H1 (cell line): ENCODE measurements at regions not wholly inside any gene's neighbourhood (a gene's known extent, or its start where the extent isn't known, plus 50 kb on each side); places are given as distances from the start of the nearest gene placed in this dataset.

Experiments used
- CTCF ChIA-PET: fragments of 300-600 bp; sonication (Branson Sonifier 250); formaldehyde crosslinking; loops from one replicate; lab custom pipeline; 2021; ENCODE audit not compliant: partially characterized antibody; lab: Charles Lee
- POLR2A ChIA-PET: fragments of 300-600 bp; sonication (Branson Sonifier 250); formaldehyde crosslinking; loops from one replicate; lab custom pipeline; 2021; ENCODE audit warnings: inconsistent platforms; ENCODE audit not compliant: partially characterized antibody; lab: Charles Lee
- DNase-seq, 2 experiments: peaks; one replicate each; pipeline versions ENCODE4 v3.0.0 to v3.0.0-alpha.2; 2010 to 2022; ENCODE audit warnings: low spot score in 2 of 2, low read depth in 1 of 2, mixed read lengths in 1 of 2
- FAIRE-seq: peaks from 2 replicates; lab custom pipeline; 2011; peaks lifted over from hg19 to GRCh38; lab: Jason Lieb, UNC
- H2AFZ ChIP-seq: 2 replicates; pipeline ENCODE4 v1.8.1; 2012; ENCODE audit warnings: low read length, inconsistent platforms
- H2AK5ac ChIP-seq: 2 replicates; pipeline ENCODE4 v1.6.1; 2013; ENCODE audit warnings: low read depth, low read length
- H2BK120ac ChIP-seq: replicated peaks from 2 replicates; pipeline ENCODE3; 2013; ENCODE audit warnings: low read depth, low read length, inconsistent platforms
- H2BK12ac ChIP-seq: 2 replicates; pipeline ENCODE4 v1.6.1; 2013; ENCODE audit warnings: low read depth, low read length
- H2BK15ac ChIP-seq: 2 replicates; pipeline ENCODE4 v1.6.1; 2013; ENCODE audit warnings: low read length
- H2BK20ac ChIP-seq: 2 replicates; pipeline ENCODE4 v1.6.1; 2013; ENCODE audit warnings: low read length
- H2BK5ac ChIP-seq: 2 replicates; pipeline ENCODE4 v1.6.1; 2013; ENCODE audit warnings: low read depth, low read length
- H3K14ac ChIP-seq: 2 replicates; pipeline ENCODE4 v1.6.1; 2013; ENCODE audit warnings: inconsistent platforms; ENCODE audit not compliant: insufficient read length
- H3K18ac ChIP-seq: 2 replicates; pipeline ENCODE4 v1.6.1; 2013; ENCODE audit warnings: low read length; ENCODE audit errors: extremely low read depth
- H3K23ac ChIP-seq: 2 replicates; pipeline ENCODE4 v1.6.1; 2013; ENCODE audit warnings: inconsistent platforms; ENCODE audit not compliant: insufficient read length
- H3K23me2 ChIP-seq: 2 replicates; pipeline ENCODE4 v1.6.1; 2013; ENCODE audit warnings: low read depth, low read length
- H3K27ac ChIP-seq: 2 replicates; pipeline ENCODE4 v1.6.1; 2011; ENCODE audit warnings: low read depth, low read length, inconsistent platforms
- H3K27me3 ChIP-seq, 4 experiments: replicated peaks in 1 of 4; 1 replicate in 1 of 4; 2 replicates in 3 of 4; pipeline versions ENCODE4 v1.6.1 to v1.8.1; 2011 to 2013; ENCODE audit warnings: low read length in 3 of 4, mild to moderate bottlenecking in 3 of 4, inconsistent platforms in 2 of 4, mixed read lengths in 2 of 4, moderate library complexity in 1 of 4; ENCODE audit not compliant: control insufficient read depth in 3 of 4, insufficient read depth in 3 of 4; ENCODE audit errors: extremely low read depth in 1 of 4
- H3K36me3 ChIP-seq, 4 experiments: 2 replicates each; pipeline versions ENCODE4 v1.6.1 to v1.8.1; 2011 to 2013; ENCODE audit warnings: mild to moderate bottlenecking in 4 of 4, low read length in 3 of 4, moderate library complexity in 2 of 4, control low read depth in 1 of 4, inconsistent platforms in 1 of 4; ENCODE audit not compliant: insufficient read depth in 4 of 4, control insufficient read depth in 2 of 4
- H3K4ac ChIP-seq: replicated peaks from 2 replicates; pipeline ENCODE3; 2013; ENCODE audit warnings: low read length, low read depth, mixed read lengths, inconsistent platforms; ENCODE audit not compliant: insufficient read length
- H3K4me1 ChIP-seq, 4 experiments: replicated peaks in 1 of 4; 1 replicate in 1 of 4; 2 replicates in 3 of 4; pipeline versions ENCODE4 v1.6.1 to v1.8.1; 2011 to 2013; ENCODE audit warnings: low read length in 3 of 4, inconsistent platforms in 2 of 4, mixed read lengths in 1 of 4; ENCODE audit not compliant: insufficient read depth in 4 of 4, control insufficient read depth in 3 of 4
- H3K4me2 ChIP-seq, 2 experiments: 2 replicates each; pipeline versions ENCODE4 v1.6.1 to v1.8.1; 2011 to 2013; ENCODE audit warnings: low read depth in 2 of 2, low read length in 2 of 2, control low read depth in 1 of 2, inconsistent platforms in 1 of 2, mild to moderate bottlenecking in 1 of 2; ENCODE audit not compliant: insufficient read depth in 1 of 2
- H3K4me3 ChIP-seq, 4 experiments: fragments of 200-600, 300-600 bp in 1 of 4; sonication (generic), shearing (Covaris generic), sonication (Bioruptor Twin) in 1 of 4; 2 replicates each; pipeline versions ENCODE4 v1.5.1 to v1.8.1; 2011 to 2016; ENCODE audit warnings: low read length in 4 of 4, low read depth in 3 of 4, control low read depth in 2 of 4, inconsistent platforms in 2 of 4, mild to moderate bottlenecking in 2 of 4, mixed read lengths in 1 of 4, moderate library complexity in 1 of 4; ENCODE audit not compliant: insufficient read depth in 2 of 4; ENCODE audit errors: extremely low read depth in 1 of 4
- H3K56ac ChIP-seq: replicated peaks from 2 replicates; pipeline ENCODE3; 2013; ENCODE audit warnings: low read depth, mild to moderate bottlenecking, mixed read lengths, low read length, inconsistent platforms; ENCODE audit not compliant: insufficient read length
- H3K79me1 ChIP-seq: 2 replicates; pipeline ENCODE4 v1.6.1; 2013; ENCODE audit warnings: low read depth, low read length, control low read depth
- H3K79me2 ChIP-seq, 2 experiments: 2 replicates each; pipeline versions ENCODE4 v1.6.1 to v1.8.1; 2012 to 2013; ENCODE audit warnings: low read length in 2 of 2, mild to moderate bottlenecking in 2 of 2, inconsistent platforms in 1 of 2; ENCODE audit not compliant: insufficient read depth in 2 of 2, control insufficient read depth in 1 of 2
- H3K9ac ChIP-seq, 4 experiments: replicated peaks in 1 of 4; 1 replicate in 1 of 4; 2 replicates in 3 of 4; pipeline versions ENCODE4 v1.6.1 to v1.8.1; 2011 to 2013; ENCODE audit warnings: low read depth in 3 of 4, low read length in 3 of 4, control low read depth in 2 of 4, mild to moderate bottlenecking in 2 of 4, moderate library complexity in 2 of 4, inconsistent platforms in 1 of 4; ENCODE audit errors: extremely low read depth in 1 of 4
- H3K9me3 ChIP-seq, 2 experiments: 2 replicates each; pipeline versions ENCODE4 v1.6.1 to v1.8.1; 2012 to 2013; ENCODE audit warnings: mild to moderate bottlenecking in 2 of 2, moderate library complexity in 2 of 2, control low read depth in 1 of 2, inconsistent platforms in 1 of 2, low read depth in 1 of 2, low read length in 1 of 2, mixed read lengths in 1 of 2; ENCODE audit not compliant: insufficient read depth in 2 of 2
- H4K20me1 ChIP-seq, 2 experiments: replicated peaks in 1 of 2; 2 replicates each; pipeline versions ENCODE3 to v1.8.1; 2011 to 2013; ENCODE audit warnings: inconsistent platforms in 2 of 2, low read length in 2 of 2, mild to moderate bottlenecking in 1 of 2; ENCODE audit not compliant: insufficient read depth in 2 of 2, control insufficient read depth in 1 of 2
- H4K5ac ChIP-seq: 2 replicates; pipeline ENCODE4 v1.6.1; 2013; ENCODE audit warnings: low read length, low read depth, mixed read lengths, inconsistent platforms; ENCODE audit not compliant: insufficient read length
- H4K8ac ChIP-seq: 2 replicates; pipeline ENCODE4 v1.8.0; 2013; ENCODE audit warnings: mild to moderate bottlenecking, moderate library complexity, low read length, inconsistent platforms; ENCODE audit not compliant: insufficient read depth; ENCODE audit errors: extremely low read depth
- H4K91ac ChIP-seq: replicated peaks from 2 replicates; pipeline ENCODE3; 2013; ENCODE audit warnings: low read length, mixed read lengths, inconsistent platforms; ENCODE audit not compliant: insufficient read length
- KDM4A ChIP-seq: IDR thresholded peaks from one replicate; pipeline ENCODE4 v1.7.1; 2012; ENCODE audit warnings: low read depth, mild to moderate bottlenecking, moderate library complexity, low read length, inconsistent platforms; ENCODE audit not compliant: severe bottlenecking
- POLR2A ChIP-seq, 2 experiments: IDR thresholded peaks; 1 replicate in 1 of 2; 2 replicates in 1 of 2; pipeline ENCODE4 v1.6.1; 2011; ENCODE audit warnings: low read depth in 2 of 2, low read length in 2 of 2, mild to moderate bottlenecking in 2 of 2; ENCODE audit errors: control extremely low read depth in 1 of 2
- WGBS, 2 experiments: shearing (Covaris generic) in 1 of 2; methylation state at CpG; one replicate each; pipeline versions ENCODE4 v1.1.6 to v1.1.7; 2013 to 2015; ENCODE audit warnings: low lambda C conversion rate in 2 of 2, mixed read lengths in 2 of 2, inconsistent platforms in 1 of 2, low coverage in 1 of 2, missing lambda C conversion rate in 1 of 2; ENCODE audit not compliant: insufficient replicate concordance in 2 of 2, insufficient coverage in 1 of 2, insufficient read length in 1 of 2; ENCODE audit errors: extremely low coverage in 1 of 2, missing lambda C conversion rate in 1 of 2; 5-methylcytosine and 5-hydroxymethylcytosine counted together

GRCh38 chr20:55782224-55782911, 223.0 kb downstream of the CBLN4 start:
- Histone ChIP-seq H3K36me3 (no peaks in the 10 kb centered on the region), H2BK120ac (no peak overlapping the region), H3K9me3 (no peaks in the 10 kb centered on the region), H2AK5ac (no peak overlapping the region), H3K27ac (no peak overlapping the region), H3K9ac (no peak overlapping the region), H4K5ac (no peak overlapping the region), H3K79me2 (no peaks in the 10 kb centered on the region), H2BK15ac (no peak overlapping the region), H4K91ac (no peak overlapping the region), H3K4me1 (no peaks in the 10 kb centered on the region), H4K20me1 (no peaks in the 10 kb centered on the region), H2BK12ac (no peak overlapping the region), H3K56ac (no peak overlapping the region), H4K8ac (no peak overlapping the region), H3K4me2 (no peak overlapping the region), H2BK5ac (no peak overlapping the region), H3K14ac (no peak overlapping the region), H2BK20ac (no peak overlapping the region), H3K4ac (no peak overlapping the region), H3K23ac (no peak overlapping the region), H3K27me3 (no peaks in the 10 kb centered on the region), H3K79me1 (no peaks in the 10 kb centered on the region), H2AFZ (no peak overlapping the region), H3K4me3 (no peak overlapping the region), H3K23me2 (no peaks in the 10 kb centered on the region), H3K18ac (no peak overlapping the region)
- WGBS, 2 experiments, result 87% methylated on average over 5 of the region's 5 CpGs; no CpG with 5 or more reads in 1 of the 2 experiments
- ChIA-PET POLR2A (no interaction called here), CTCF (no interaction called here)
- FAIRE-seq (no peak), DNase-seq (no peak)
- TF ChIP-seq POLR2A (IDR thresholded peaks at IDR 0.05; ENCODE audit: control extremely low read depth in 1 of 2, low read depth in 2 of 2, low read length in 2 of 2) (no peak), KDM4A (no peak)
